ENCODE measurements at regions not wholly inside any gene's neighbourhood (a gene's known extent, or its start where the extent isn't known, plus 50 kb on each side); places are given as distances from the start of the nearest gene placed in this dataset.
"Not testable (repeated sequence)": the region's sequence is repeated elsewhere in the genome, so short reads cannot be mapped to it uniquely, and the experiment has no call there.

- not testable (repeated sequence) for DNase-seq
Measured at GRCh38 chr15:30845536-30845935, 58.2 kb upstream of the FAN1 start.
